ENCODE measurements at regions not wholly inside any gene's neighbourhood (a gene's known extent, or its start where the extent isn't known, plus 50 kb on each side); places are given as distances from the start of the nearest gene placed in this dataset.

DNA sequence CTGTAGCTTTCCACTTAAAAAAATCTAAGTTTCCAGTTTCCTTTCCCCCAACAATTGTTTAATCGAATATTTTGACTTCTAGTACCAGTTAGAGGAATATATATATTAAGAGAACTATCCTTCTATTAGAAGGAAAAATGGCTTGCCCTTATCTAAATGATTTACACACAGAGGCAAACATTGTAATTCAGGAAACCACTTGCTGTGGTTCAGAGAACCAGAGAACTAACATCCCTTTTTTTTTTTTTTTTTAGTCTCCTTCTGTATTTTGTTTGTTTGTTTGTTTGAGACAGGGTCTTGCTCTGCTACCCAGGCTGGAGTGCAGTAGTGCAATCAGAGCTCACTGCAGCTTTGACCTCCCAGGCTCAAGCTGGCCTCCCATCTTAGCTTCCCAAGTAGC lies 746.6 kb downstream of the VRK1 start:
- intact Hi-C loops (cut with micrococcal nuclease): no loop called here
- Histone ChIP-seq H3K4me1 (ENCODE audit: control insufficient read depth, extremely low read depth, insufficient read depth, low read length) (no peaks in the 10 kb centered on the region), H3K9me3 (replicated peaks; ENCODE audit: control insufficient read depth, insufficient read depth, low read length) (peaks cover 10% of the 10 kb centered on the region), H2AFZ (ENCODE audit: low read depth, low read length) (no peak overlapping the region), H3K27me3 (ENCODE audit: control insufficient read depth in 2 of 2, insufficient read depth in 2 of 2, low read length in 2 of 2) (no peaks in the 10 kb centered on the region), H3K9ac (replicated peaks; ENCODE audit: extremely low read depth, insufficient read depth, low read length) (no peak overlapping the region), H3K9me1 (replicated peaks; ENCODE audit: control insufficient read depth, extremely low read depth, insufficient read depth, low read length) (no peaks in the 10 kb centered on the region), H3K79me2 (ENCODE audit: control insufficient read depth, insufficient read depth, low read length) (no peaks in the 10 kb centered on the region), H3K4me2 (ENCODE audit: insufficient read depth, low read length) (no peak overlapping the region), H3K27ac (ENCODE audit: insufficient read depth, low read depth, low read length) (no peak overlapping the region), H4K20me1 (replicated peaks; ENCODE audit: control insufficient read depth, extremely low read depth, insufficient read depth, low read length) (no peaks in the 10 kb centered on the region), H3K4me3 (replicated peaks in 1 of 3; ENCODE audit: insufficient read depth in 1 of 3, low read depth in 1 of 3, low read length in 3 of 3) (no peak overlapping the region), H3K36me3 (ENCODE audit: control insufficient read depth in 2 of 2, extremely low read depth in 1 of 2, insufficient read depth in 2 of 2, low read length in 2 of 2) (no peaks in the 10 kb centered on the region)
- ChIA-PET CTCF (no interaction called here), POLR2A (no interaction called here)
- no peak for TF ChIP-seq POLR2AphosphoS5 (IDR thresholded peaks at IDR 0.05; ENCODE audit: insufficient read depth, low read depth, low read length)
- TF ChIP-seq MYC (IDR thresholded peaks at IDR 0.05; ENCODE audit: low read depth, low read length): no peak
- no peak for TF ChIP-seq EZH2 (IDR thresholded peaks at IDR 0.05; ENCODE audit: borderline replicate concordance, low read depth, low read length, severe bottlenecking)
- no peak for TF ChIP-seq FOS (IDR thresholded peaks at IDR 0.05; ENCODE audit: borderline replicate concordance, insufficient read depth, low read length)
- TF ChIP-seq POLR2A (IDR thresholded peaks at IDR 0.05; ENCODE audit: low read depth, low read length): no peak
- TF ChIP-seq, protein P1, sequence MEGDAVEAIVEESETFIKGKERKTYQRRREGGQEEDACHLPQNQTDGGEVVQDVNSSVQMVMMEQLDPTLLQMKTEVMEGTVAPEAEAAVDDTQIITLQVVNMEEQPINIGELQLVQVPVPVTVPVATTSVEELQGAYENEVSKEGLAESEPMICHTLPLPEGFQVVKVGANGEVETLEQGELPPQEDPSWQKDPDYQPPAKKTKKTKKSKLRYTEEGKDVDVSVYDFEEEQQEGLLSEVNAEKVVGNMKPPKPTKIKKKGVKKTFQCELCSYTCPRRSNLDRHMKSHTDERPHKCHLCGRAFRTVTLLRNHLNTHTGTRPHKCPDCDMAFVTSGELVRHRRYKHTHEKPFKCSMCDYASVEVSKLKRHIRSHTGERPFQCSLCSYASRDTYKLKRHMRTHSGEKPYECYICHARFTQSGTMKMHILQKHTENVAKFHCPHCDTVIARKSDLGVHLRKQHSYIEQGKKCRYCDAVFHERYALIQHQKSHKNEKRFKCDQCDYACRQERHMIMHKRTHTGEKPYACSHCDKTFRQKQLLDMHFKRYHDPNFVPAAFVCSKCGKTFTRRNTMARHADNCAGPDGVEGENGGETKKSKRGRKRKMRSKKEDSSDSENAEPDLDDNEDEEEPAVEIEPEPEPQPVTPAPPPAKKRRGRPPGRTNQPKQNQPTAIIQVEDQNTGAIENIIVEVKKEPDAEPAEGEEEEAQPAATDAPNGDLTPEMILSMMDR (IDR thresholded peaks at IDR 0.05; ENCODE audit: extremely low read depth in 1 of 2, insufficient read depth in 1 of 2, low read depth in 1 of 2, low read length in 2 of 2): no peak
- TF ChIP-seq, protein P2, sequence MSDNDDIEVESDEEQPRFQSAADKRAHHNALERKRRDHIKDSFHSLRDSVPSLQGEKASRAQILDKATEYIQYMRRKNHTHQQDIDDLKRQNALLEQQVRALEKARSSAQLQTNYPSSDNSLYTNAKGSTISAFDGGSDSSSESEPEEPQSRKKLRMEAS (IDR thresholded peaks at IDR 0.05; ENCODE audit: insufficient read depth, insufficient read length): no peak
- no peak for TF ChIP-seq GATA2 (IDR thresholded peaks at IDR 0.05; ENCODE audit: insufficient read depth, insufficient read length, low read depth, low read length)
- TF ChIP-seq JUN (IDR thresholded peaks at IDR 0.05; ENCODE audit: borderline replicate concordance, insufficient read depth, insufficient read length, low read depth): no peak
- DNase-seq (ENCODE audit: low read depth, low spot score) (no peak), FAIRE-seq (no peak)
- no TSS peak for BruUV-seq (replicated peaks)
- dilution Hi-C loops (cut with MboI; ENCODE audit: extremely low pct_ligation_motif_present, low sequenced_read_pairs): no loop called here
